Hematopoietic multipotent progenitor cell treated with erythropoietin and hydrocortisone succinate and interleukin-3 and kit ligand, for 4 days (in vitro differentiated cells): ENCODE measurements at regions not wholly inside any gene's neighbourhood (a gene's known extent, or its start where the extent isn't known, plus 50 kb on each side); places are given as distances from the start of the nearest gene placed in this dataset.

Experiments used
- DNase-seq: peaks from one replicate; pipeline ENCODE4 v3.0.0-alpha.2; 2015

GRCh38 chrX:65610481-65610880 lies 57.0 kb upstream of the MSN start:
- peak; percentile 24 for DNase-seq

GRCh38 chrX:65610040-65610439 lies 57.4 kb upstream of the MSN start:
- peak; percentile 87 for DNase-seq

- DNase-seq: no peak
These were observed 58.2 kb upstream of the MSN start for GRCh38 chrX:65609237-65609636.

GRCh38 chrX:65608026-65608425 lies 59.4 kb upstream of the MSN start:
- no peak for DNase-seq

GRCh38 chrX:65607070-65607742 lies 60.2 kb upstream of the MSN start:
- peak; percentile 54 for DNase-seq

GRCh38 chrX:65602221-65602560 lies 65.3 kb upstream of the MSN start:
- no peak for DNase-seq

- DNase-seq: peak; percentile 59
These were observed 65.8 kb upstream of the MSN start for GRCh38 chrX:65601530-65602220.

GRCh38 chrX:65601126-65601525 lies 66.3 kb upstream of the MSN start:
- no peak for DNase-seq

GRCh38 chrX:65600106-65600505 lies 65.5 kb upstream of the LAS1L start:
- no peak for DNase-seq

- peak; percentile 40 for DNase-seq
These were observed 64.1 kb upstream of the LAS1L start for GRCh38 chrX:65598559-65599147.

- peak; percentile 62 for DNase-seq
These were observed 61.9 kb upstream of the LAS1L start for GRCh38 chrX:65596270-65597034.

- DNase-seq: peak; percentile 97
These were observed 60.9 kb upstream of the LAS1L start for GRCh38 chrX:65595460-65595876.

- no peak for DNase-seq
These were observed 56.6 kb upstream of the LAS1L start for GRCh38 chrX:65591206-65591605.

- DNase-seq: no peak
These were observed 54.7 kb upstream of the LAS1L start for GRCh38 chrX:65589304-65589703.

- DNase-seq: no peak
These were observed 54.2 kb upstream of the LAS1L start for GRCh38 chrX:65588795-65589194.

GRCh38 chrX:65587616-65588526 lies 53.3 kb upstream of the LAS1L start:
- peak; percentile 91 for DNase-seq

GRCh38 chrX:65586491-65586890 lies 51.9 kb upstream of the LAS1L start:
- no peak for DNase-seq

- peak; percentile 43 for DNase-seq
These were observed 50.6 kb upstream of the LAS1L start for GRCh38 chrX:65585226-65585625.
